H1 (cell line): ENCODE measurements at regions not wholly inside any gene's neighbourhood (a gene's known extent, or its start where the extent isn't known, plus 50 kb on each side); places are given as distances from the start of the nearest gene placed in this dataset.

Experiments used
- CTCF ChIA-PET: fragments of 300-600 bp; sonication (Branson Sonifier 250); formaldehyde crosslinking; loops from one replicate; lab custom pipeline; 2021; ENCODE audit not compliant: partially characterized antibody; lab: Charles Lee
- POLR2A ChIA-PET: fragments of 300-600 bp; sonication (Branson Sonifier 250); formaldehyde crosslinking; loops from one replicate; lab custom pipeline; 2021; ENCODE audit warnings: inconsistent platforms; ENCODE audit not compliant: partially characterized antibody; lab: Charles Lee
- DNase-seq, 2 experiments: peaks; one replicate each; pipeline versions ENCODE4 v3.0.0 to v3.0.0-alpha.2; 2010 to 2022; ENCODE audit warnings: low spot score in 2 of 2, low read depth in 1 of 2, mixed read lengths in 1 of 2
- FAIRE-seq: peaks from 2 replicates; lab custom pipeline; 2011; peaks lifted over from hg19 to GRCh38; lab: Jason Lieb, UNC
- H2AFZ ChIP-seq: 2 replicates; pipeline ENCODE4 v1.8.1; 2012; ENCODE audit warnings: low read length, inconsistent platforms
- H2AK5ac ChIP-seq: 2 replicates; pipeline ENCODE4 v1.6.1; 2013; ENCODE audit warnings: low read depth, low read length
- H2BK120ac ChIP-seq: replicated peaks from 2 replicates; pipeline ENCODE3; 2013; ENCODE audit warnings: low read depth, low read length, inconsistent platforms
- H2BK12ac ChIP-seq: 2 replicates; pipeline ENCODE4 v1.6.1; 2013; ENCODE audit warnings: low read depth, low read length
- H2BK15ac ChIP-seq: 2 replicates; pipeline ENCODE4 v1.6.1; 2013; ENCODE audit warnings: low read length
- H2BK20ac ChIP-seq: 2 replicates; pipeline ENCODE4 v1.6.1; 2013; ENCODE audit warnings: low read length
- H2BK5ac ChIP-seq: 2 replicates; pipeline ENCODE4 v1.6.1; 2013; ENCODE audit warnings: low read depth, low read length
- H3K14ac ChIP-seq: 2 replicates; pipeline ENCODE4 v1.6.1; 2013; ENCODE audit warnings: inconsistent platforms; ENCODE audit not compliant: insufficient read length
- H3K18ac ChIP-seq: 2 replicates; pipeline ENCODE4 v1.6.1; 2013; ENCODE audit warnings: low read length; ENCODE audit errors: extremely low read depth
- H3K23ac ChIP-seq: 2 replicates; pipeline ENCODE4 v1.6.1; 2013; ENCODE audit warnings: inconsistent platforms; ENCODE audit not compliant: insufficient read length
- H3K23me2 ChIP-seq: 2 replicates; pipeline ENCODE4 v1.6.1; 2013; ENCODE audit warnings: low read depth, low read length
- H3K27ac ChIP-seq: 2 replicates; pipeline ENCODE4 v1.6.1; 2011; ENCODE audit warnings: low read depth, low read length, inconsistent platforms
- H3K27me3 ChIP-seq, 4 experiments: replicated peaks in 1 of 4; 1 replicate in 1 of 4; 2 replicates in 3 of 4; pipeline versions ENCODE4 v1.6.1 to v1.8.1; 2011 to 2013; ENCODE audit warnings: low read length in 3 of 4, mild to moderate bottlenecking in 3 of 4, inconsistent platforms in 2 of 4, mixed read lengths in 2 of 4, moderate library complexity in 1 of 4; ENCODE audit not compliant: control insufficient read depth in 3 of 4, insufficient read depth in 3 of 4; ENCODE audit errors: extremely low read depth in 1 of 4
- H3K36me3 ChIP-seq, 4 experiments: 2 replicates each; pipeline versions ENCODE4 v1.6.1 to v1.8.1; 2011 to 2013; ENCODE audit warnings: mild to moderate bottlenecking in 4 of 4, low read length in 3 of 4, moderate library complexity in 2 of 4, control low read depth in 1 of 4, inconsistent platforms in 1 of 4; ENCODE audit not compliant: insufficient read depth in 4 of 4, control insufficient read depth in 2 of 4
- H3K4ac ChIP-seq: replicated peaks from 2 replicates; pipeline ENCODE3; 2013; ENCODE audit warnings: low read length, low read depth, mixed read lengths, inconsistent platforms; ENCODE audit not compliant: insufficient read length
- H3K4me1 ChIP-seq, 4 experiments: replicated peaks in 1 of 4; 1 replicate in 1 of 4; 2 replicates in 3 of 4; pipeline versions ENCODE4 v1.6.1 to v1.8.1; 2011 to 2013; ENCODE audit warnings: low read length in 3 of 4, inconsistent platforms in 2 of 4, mixed read lengths in 1 of 4; ENCODE audit not compliant: insufficient read depth in 4 of 4, control insufficient read depth in 3 of 4
- H3K4me2 ChIP-seq, 2 experiments: 2 replicates each; pipeline versions ENCODE4 v1.6.1 to v1.8.1; 2011 to 2013; ENCODE audit warnings: low read depth in 2 of 2, low read length in 2 of 2, control low read depth in 1 of 2, inconsistent platforms in 1 of 2, mild to moderate bottlenecking in 1 of 2; ENCODE audit not compliant: insufficient read depth in 1 of 2
- H3K4me3 ChIP-seq, 4 experiments: fragments of 200-600, 300-600 bp in 1 of 4; sonication (generic), shearing (Covaris generic), sonication (Bioruptor Twin) in 1 of 4; 2 replicates each; pipeline versions ENCODE4 v1.5.1 to v1.8.1; 2011 to 2016; ENCODE audit warnings: low read length in 4 of 4, low read depth in 3 of 4, control low read depth in 2 of 4, inconsistent platforms in 2 of 4, mild to moderate bottlenecking in 2 of 4, mixed read lengths in 1 of 4, moderate library complexity in 1 of 4; ENCODE audit not compliant: insufficient read depth in 2 of 4; ENCODE audit errors: extremely low read depth in 1 of 4
- H3K56ac ChIP-seq: replicated peaks from 2 replicates; pipeline ENCODE3; 2013; ENCODE audit warnings: low read depth, mild to moderate bottlenecking, mixed read lengths, low read length, inconsistent platforms; ENCODE audit not compliant: insufficient read length
- H3K79me1 ChIP-seq: 2 replicates; pipeline ENCODE4 v1.6.1; 2013; ENCODE audit warnings: low read depth, low read length, control low read depth
- H3K79me2 ChIP-seq, 2 experiments: 2 replicates each; pipeline versions ENCODE4 v1.6.1 to v1.8.1; 2012 to 2013; ENCODE audit warnings: low read length in 2 of 2, mild to moderate bottlenecking in 2 of 2, inconsistent platforms in 1 of 2; ENCODE audit not compliant: insufficient read depth in 2 of 2, control insufficient read depth in 1 of 2
- H3K9ac ChIP-seq, 4 experiments: replicated peaks in 1 of 4; 1 replicate in 1 of 4; 2 replicates in 3 of 4; pipeline versions ENCODE4 v1.6.1 to v1.8.1; 2011 to 2013; ENCODE audit warnings: low read depth in 3 of 4, low read length in 3 of 4, control low read depth in 2 of 4, mild to moderate bottlenecking in 2 of 4, moderate library complexity in 2 of 4, inconsistent platforms in 1 of 4; ENCODE audit errors: extremely low read depth in 1 of 4
- H3K9me3 ChIP-seq, 2 experiments: 2 replicates each; pipeline versions ENCODE4 v1.6.1 to v1.8.1; 2012 to 2013; ENCODE audit warnings: mild to moderate bottlenecking in 2 of 2, moderate library complexity in 2 of 2, control low read depth in 1 of 2, inconsistent platforms in 1 of 2, low read depth in 1 of 2, low read length in 1 of 2, mixed read lengths in 1 of 2; ENCODE audit not compliant: insufficient read depth in 2 of 2
- H4K20me1 ChIP-seq, 2 experiments: replicated peaks in 1 of 2; 2 replicates each; pipeline versions ENCODE3 to v1.8.1; 2011 to 2013; ENCODE audit warnings: inconsistent platforms in 2 of 2, low read length in 2 of 2, mild to moderate bottlenecking in 1 of 2; ENCODE audit not compliant: insufficient read depth in 2 of 2, control insufficient read depth in 1 of 2
- H4K5ac ChIP-seq: 2 replicates; pipeline ENCODE4 v1.6.1; 2013; ENCODE audit warnings: low read length, low read depth, mixed read lengths, inconsistent platforms; ENCODE audit not compliant: insufficient read length
- H4K8ac ChIP-seq: 2 replicates; pipeline ENCODE4 v1.8.0; 2013; ENCODE audit warnings: mild to moderate bottlenecking, moderate library complexity, low read length, inconsistent platforms; ENCODE audit not compliant: insufficient read depth; ENCODE audit errors: extremely low read depth
- H4K91ac ChIP-seq: replicated peaks from 2 replicates; pipeline ENCODE3; 2013; ENCODE audit warnings: low read length, mixed read lengths, inconsistent platforms; ENCODE audit not compliant: insufficient read length
- BRCA1 ChIP-seq: IDR thresholded peaks from 2 replicates; pipeline ENCODE4 v1.6.1; 2012; ENCODE audit warnings: low read depth, low read length, improper control_type of control experiment
- CBX8 ChIP-seq: fragments of 300-800, 300-1000 bp; sonication (generic); IDR thresholded peaks from 2 replicates; pipeline ENCODE4 v1.7.1; 2016; ENCODE audit warnings: low read depth, low read length, borderline replicate concordance
- NRF1 ChIP-seq: IDR thresholded peaks from 2 replicates; pipeline ENCODE4 v1.6.1; 2011; ENCODE audit warnings: mild to moderate bottlenecking, low read depth, low read length, improper control_type of control experiment
- POLR2A ChIP-seq, 2 experiments: IDR thresholded peaks; 1 replicate in 1 of 2; 2 replicates in 1 of 2; pipeline ENCODE4 v1.6.1; 2011; ENCODE audit warnings: low read depth in 2 of 2, low read length in 2 of 2, mild to moderate bottlenecking in 2 of 2; ENCODE audit errors: control extremely low read depth in 1 of 2
- SIRT6 ChIP-seq: IDR thresholded peaks from one replicate; pipeline ENCODE4 v1.7.1; 2012; ENCODE audit warnings: low read length, inconsistent platforms
- SRF ChIP-seq: IDR thresholded peaks from 2 replicates; pipeline ENCODE4 v1.6.1; 2011; ENCODE audit warnings: mild to moderate bottlenecking, low read depth, low read length, moderate library complexity
- TEAD4 ChIP-seq: IDR thresholded peaks from 2 replicates; pipeline ENCODE4 v1.6.1; 2012; ENCODE audit warnings: low read depth, low read length, inconsistent platforms, mixed read lengths
- WGBS, 2 experiments: shearing (Covaris generic) in 1 of 2; methylation state at CpG; one replicate each; pipeline versions ENCODE4 v1.1.6 to v1.1.7; 2013 to 2015; ENCODE audit warnings: low lambda C conversion rate in 2 of 2, mixed read lengths in 2 of 2, inconsistent platforms in 1 of 2, low coverage in 1 of 2, missing lambda C conversion rate in 1 of 2; ENCODE audit not compliant: insufficient replicate concordance in 2 of 2, insufficient coverage in 1 of 2, insufficient read length in 1 of 2; ENCODE audit errors: extremely low coverage in 1 of 2, missing lambda C conversion rate in 1 of 2; 5-methylcytosine and 5-hydroxymethylcytosine counted together

DNA sequence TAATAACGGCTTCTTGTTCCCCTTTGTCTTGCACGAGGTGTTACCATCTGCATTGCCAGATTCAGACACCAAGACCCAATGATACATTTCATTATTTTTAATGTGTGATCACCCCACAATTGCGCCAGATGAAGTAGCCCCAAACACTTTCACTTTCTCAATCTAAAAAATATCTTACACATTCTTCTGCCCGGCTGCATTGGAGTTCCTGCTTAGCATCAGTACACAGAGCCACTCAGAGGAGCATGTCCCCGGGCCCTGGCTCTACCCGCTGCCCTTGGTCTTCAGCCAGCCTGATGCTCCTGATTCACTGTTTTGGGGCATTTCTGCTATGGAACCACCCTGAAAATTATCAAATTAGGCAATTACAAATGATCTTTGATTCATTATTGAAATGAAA is 66.0 kb upstream of the TENM3 start:
- H3K56ac ChIP-seq: no peak overlapping the region
- no peak overlapping the region for H3K23ac ChIP-seq
- no peak overlapping the region for H3K4me3 ChIP-seq
- H2BK12ac ChIP-seq: no peak overlapping the region
- H2AK5ac ChIP-seq: no peak overlapping the region
- no peak for TF ChIP-seq BRCA1
- no peak for TF ChIP-seq SIRT6
- TF ChIP-seq CBX8: no peak
- no peak for TF ChIP-seq SRF
- no peak for TF ChIP-seq NRF1
- no peak for TF ChIP-seq TEAD4
- no peak for TF ChIP-seq POLR2A (IDR thresholded peaks at IDR 0.05; ENCODE audit: control extremely low read depth in 1 of 2, low read depth in 2 of 2, low read length in 2 of 2)
- no peak overlapping the region for H3K9ac ChIP-seq
- POLR2A ChIA-PET: interaction anchor here (0.6 kb wide), 1 partner anchor 24 kb away, joined by 3 read pairs; no protein-coding TSS in a partner anchor
- no peak overlapping the region for H3K4me2 ChIP-seq
- no peak overlapping the region for H3K14ac ChIP-seq
- H2BK20ac ChIP-seq: no peak overlapping the region
- CTCF ChIA-PET: no interaction called here
- DNase-seq (no peak), FAIRE-seq (no peak)
- no peak overlapping the region for H4K5ac ChIP-seq
- H3K27me3 ChIP-seq: no peaks in the 10 kb centered on the region
- peaks cover 0 to 26% of the 10 kb centered on the region in 2 experiments; a peak in 2 of 4 replicates for H3K79me2 ChIP-seq
- no peak overlapping the region for H3K27ac ChIP-seq
- no peak overlapping the region for H2BK120ac ChIP-seq
- no peak overlapping the region for H2AFZ ChIP-seq
- no peaks in the 10 kb centered on the region for H3K23me2 ChIP-seq
- H3K4me1 ChIP-seq: peaks cover 0 to 14% (median 5%) of the 10 kb centered on the region in 4 experiments; a peak in 4 of 7 replicates
- 93% methylated on average over 6 of the region's 6 CpGs; no CpG with 5 or more reads in 1 of the 2 experiments for WGBS, 2 experiments
- H3K18ac ChIP-seq: no peak overlapping the region; the same call in 1 of the 2 replicates
- H3K36me3 ChIP-seq: no peaks in the 10 kb centered on the region
- no peak overlapping the region for H3K4ac ChIP-seq
- no peak overlapping the region for H2BK15ac ChIP-seq
- no peak overlapping the region for H4K8ac ChIP-seq
- H2BK5ac ChIP-seq: no peak overlapping the region
- H3K79me1 ChIP-seq: no peaks in the 10 kb centered on the region
- H3K9me3 ChIP-seq: no peaks in the 10 kb centered on the region
- no peak overlapping the region for H4K91ac ChIP-seq
- H4K20me1 ChIP-seq: no peaks in the 10 kb centered on the region
